Endodermal cell (in vitro differentiated cells): ENCODE measurements at regions not wholly inside any gene's neighbourhood (a gene's known extent, or its start where the extent isn't known, plus 50 kb on each side); places are given as distances from the start of the nearest gene placed in this dataset.

Experiments
- DNase-seq: peaks from one replicate; pipeline ENCODE4 v3.0.0-alpha.2; 2017
- H3K27ac ChIP-seq: 2 replicates; pipeline ENCODE4 v1.5.1; 2013; ENCODE audit warnings: mild to moderate bottlenecking, low read depth, low read length, moderate library complexity
- H3K27me3 ChIP-seq: 2 replicates; pipeline ENCODE4 v1.6.1; 2013; ENCODE audit warnings: mild to moderate bottlenecking, low read length, moderate library complexity; ENCODE audit not compliant: insufficient read depth, control insufficient read depth, poor library complexity, severe bottlenecking
- H3K36me3 ChIP-seq: 2 replicates; pipeline ENCODE4 v1.7.0; 2013; ENCODE audit warnings: mild to moderate bottlenecking, low read length, moderate library complexity; ENCODE audit not compliant: control insufficient read depth, insufficient read depth
- H3K4me1 ChIP-seq: one replicate; pipeline ENCODE4 v1.7.0; 2013; ENCODE audit warnings: low read length; ENCODE audit not compliant: control insufficient read depth, insufficient read depth
- H3K4me3 ChIP-seq: 2 replicates; pipeline ENCODE4 v1.5.1; 2013; ENCODE audit warnings: mild to moderate bottlenecking, low read length, moderate library complexity
- H3K9ac ChIP-seq: 2 replicates; pipeline ENCODE4 v1.6.1; 2013; ENCODE audit warnings: mild to moderate bottlenecking, low read length, moderate library complexity; ENCODE audit not compliant: poor library complexity, severe bottlenecking; ENCODE audit errors: extremely low read depth
- H3K9me3 ChIP-seq: 2 replicates; pipeline ENCODE4 v1.6.1; 2013; ENCODE audit warnings: mild to moderate bottlenecking, low read length, moderate library complexity; ENCODE audit not compliant: control insufficient read depth
- H3K27ac Mint-ChIP-seq: 2 replicates; pipeline ENCODE4 v1.8.0; 2020; ENCODE audit warnings: mixed read lengths
- H3K27me3 Mint-ChIP-seq: 2 replicates; pipeline ENCODE4 v1.8.0; 2021; ENCODE audit warnings: mild to moderate bottlenecking, mixed read lengths; ENCODE audit not compliant: insufficient read depth
- H3K36me3 Mint-ChIP-seq: 2 replicates; pipeline ENCODE4 v1.8.0; 2020; ENCODE audit warnings: low read depth, mixed read lengths
- H3K4me1 Mint-ChIP-seq: 2 replicates; pipeline ENCODE4 v1.8.0; 2020; ENCODE audit warnings: mixed read lengths
- H3K4me3 Mint-ChIP-seq: 2 replicates; pipeline ENCODE4 v1.8.0; 2020; ENCODE audit warnings: mild to moderate bottlenecking, moderate library complexity, mixed read lengths
- H3K9me3 Mint-ChIP-seq: 2 replicates; pipeline ENCODE4 v1.8.0; 2020; ENCODE audit warnings: mild to moderate bottlenecking, mixed read lengths
- WGBS, 2 experiments: methylation state at CpG; one replicate each; pipeline versions ENCODE4 v1.1.5 to v1.1.7; 2013; ENCODE audit warnings: missing lambda C conversion rate in 2 of 2, mixed read lengths in 1 of 2; ENCODE audit not compliant: insufficient coverage in 1 of 2, insufficient read length in 1 of 2; 5-methylcytosine and 5-hydroxymethylcytosine counted together
- TF ChIP-seq, protein P1 (sequence below): fragments of 200-600 bp; sonication (generic); conservative IDR thresholded peaks from 2 replicates; pipeline ENCODE4 v1.5.0; 2021; ENCODE audit warnings: antibody characterized with exemption, mild to moderate bottlenecking

DNA sequence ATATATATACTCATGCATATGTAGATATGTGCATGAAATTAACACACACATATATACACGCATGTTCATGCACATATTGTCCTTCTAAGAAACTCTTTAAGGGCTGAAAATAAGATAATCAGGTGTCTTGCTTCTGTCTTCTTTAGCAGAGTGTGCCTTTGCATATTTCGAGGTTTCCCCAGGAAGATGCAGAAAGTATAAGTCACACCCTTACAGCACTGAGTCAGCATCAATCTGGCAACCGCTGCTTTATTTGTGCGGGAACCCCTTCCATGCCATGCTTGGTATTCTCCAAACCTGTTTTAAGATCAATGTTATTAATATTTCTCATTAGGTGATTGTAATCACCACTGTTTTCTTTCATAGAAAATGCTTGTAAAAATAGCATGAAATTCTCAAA is 557.9 kb downstream of the CAAP1 start:
- Histone ChIP-seq H3K27ac (no peak overlapping the region), H3K4me3 (no peak overlapping the region), H3K27me3 (no peaks in the 10 kb centered on the region), H3K4me1 (no peaks in the 10 kb centered on the region), H3K36me3 (no peaks in the 10 kb centered on the region), H3K9me3 (no peaks in the 10 kb centered on the region), H3K9ac (no peak overlapping the region)
- no peak for DNase-seq
- 83 to 91% methylated on average over 1 to 4 of the region's 4 CpGs for WGBS, 2 experiments
- Mint-ChIP-seq H3K27me3 (no peaks in the 10 kb centered on the region), H3K27ac (no peak overlapping the region), H3K9me3 (no peaks in the 10 kb centered on the region), H3K36me3 (no peaks in the 10 kb centered on the region), H3K4me3 (no peak overlapping the region), H3K4me1 (peaks cover 8% of the 10 kb centered on the region)
- TF ChIP-seq, protein P1, sequence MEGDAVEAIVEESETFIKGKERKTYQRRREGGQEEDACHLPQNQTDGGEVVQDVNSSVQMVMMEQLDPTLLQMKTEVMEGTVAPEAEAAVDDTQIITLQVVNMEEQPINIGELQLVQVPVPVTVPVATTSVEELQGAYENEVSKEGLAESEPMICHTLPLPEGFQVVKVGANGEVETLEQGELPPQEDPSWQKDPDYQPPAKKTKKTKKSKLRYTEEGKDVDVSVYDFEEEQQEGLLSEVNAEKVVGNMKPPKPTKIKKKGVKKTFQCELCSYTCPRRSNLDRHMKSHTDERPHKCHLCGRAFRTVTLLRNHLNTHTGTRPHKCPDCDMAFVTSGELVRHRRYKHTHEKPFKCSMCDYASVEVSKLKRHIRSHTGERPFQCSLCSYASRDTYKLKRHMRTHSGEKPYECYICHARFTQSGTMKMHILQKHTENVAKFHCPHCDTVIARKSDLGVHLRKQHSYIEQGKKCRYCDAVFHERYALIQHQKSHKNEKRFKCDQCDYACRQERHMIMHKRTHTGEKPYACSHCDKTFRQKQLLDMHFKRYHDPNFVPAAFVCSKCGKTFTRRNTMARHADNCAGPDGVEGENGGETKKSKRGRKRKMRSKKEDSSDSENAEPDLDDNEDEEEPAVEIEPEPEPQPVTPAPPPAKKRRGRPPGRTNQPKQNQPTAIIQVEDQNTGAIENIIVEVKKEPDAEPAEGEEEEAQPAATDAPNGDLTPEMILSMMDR, result no peak

DNA sequence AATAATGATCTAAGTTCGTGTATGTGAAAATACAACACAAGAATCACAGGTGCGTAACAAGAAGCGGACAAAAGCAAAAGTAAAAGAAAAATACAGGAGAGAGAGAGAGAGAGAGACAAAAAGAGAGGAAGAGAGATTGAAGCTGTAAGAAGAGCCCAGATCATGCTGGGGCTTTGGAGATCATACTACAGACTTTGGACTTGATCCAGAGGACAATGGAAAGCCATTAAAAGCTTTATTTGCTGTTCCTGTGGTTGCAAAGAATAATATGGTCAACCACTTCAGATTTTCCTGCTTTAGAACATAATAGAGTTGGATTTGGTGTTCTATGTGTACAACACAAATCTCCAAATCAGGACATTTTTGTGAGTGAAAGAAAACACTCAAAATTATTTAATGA is 561.4 kb downstream of the CAAP1 start:
- no peak overlapping the region for H3K27ac Mint-ChIP-seq
- H3K4me3 ChIP-seq, result no peak overlapping the region
- WGBS, 2 experiments, result 91% methylated on average over 3 of the region's 3 CpGs
- H3K27me3 ChIP-seq, result no peaks in the 10 kb centered on the region
- H3K9me3 Mint-ChIP-seq, result no peaks in the 10 kb centered on the region
- no peak for DNase-seq
- H3K36me3 Mint-ChIP-seq, result no peaks in the 10 kb centered on the region
- peaks cover 8% of the 10 kb centered on the region for H3K4me1 Mint-ChIP-seq
- no peak overlapping the region for H3K4me3 Mint-ChIP-seq
- no peak overlapping the region for H3K27ac ChIP-seq
- H3K27me3 Mint-ChIP-seq, result no peaks in the 10 kb centered on the region
- no peaks in the 10 kb centered on the region for H3K9me3 ChIP-seq
- no peaks in the 10 kb centered on the region for H3K4me1 ChIP-seq
- no peaks in the 10 kb centered on the region for H3K36me3 ChIP-seq
- TF ChIP-seq, protein P1, result no peak
- no peak overlapping the region for H3K9ac ChIP-seq

DNA sequence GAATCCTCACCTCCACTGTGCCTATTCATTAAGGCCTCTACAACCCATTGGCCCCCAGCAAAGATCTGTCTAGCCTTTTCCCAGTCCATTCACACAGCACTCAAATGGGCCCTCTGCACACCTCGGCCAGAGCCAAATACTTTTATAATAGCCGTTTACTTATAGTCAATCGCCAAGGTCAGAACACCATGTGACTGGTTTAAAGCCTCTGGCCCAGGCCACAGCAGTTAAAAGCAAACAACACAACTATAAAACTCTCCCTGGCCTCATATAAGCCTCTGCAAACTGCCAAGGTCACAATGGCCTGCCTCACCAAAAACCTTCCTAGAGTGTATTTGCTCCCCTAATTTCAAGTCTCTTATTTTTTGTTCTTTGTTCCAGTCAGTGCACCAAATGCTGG is 562.6 kb downstream of the CAAP1 start:
- H3K27ac ChIP-seq, result no peak overlapping the region
- Mint-ChIP-seq H3K27me3 (no peaks in the 10 kb centered on the region), H3K27ac (no peak overlapping the region), H3K9me3 (no peaks in the 10 kb centered on the region), H3K4me3 (no peak overlapping the region), H3K36me3 (no peaks in the 10 kb centered on the region), H3K4me1 (peaks cover 8% of the 10 kb centered on the region)
- no peak overlapping the region for H3K9ac ChIP-seq
- H3K4me1 ChIP-seq, result no peaks in the 10 kb centered on the region
- TF ChIP-seq, protein P1, result no peak
- H3K27me3 ChIP-seq, result no peaks in the 10 kb centered on the region
- no peaks in the 10 kb centered on the region for H3K36me3 ChIP-seq
- DNase-seq, result no peak
- no peaks in the 10 kb centered on the region for H3K9me3 ChIP-seq
- H3K4me3 ChIP-seq, result no peak overlapping the region
- WGBS, 2 experiments, result 94 to 100% methylated on average over 1 to 3 of the region's 3 CpGs
